ENCODE measurements at regions not wholly inside any gene's neighbourhood (a gene's known extent, or its start where the extent isn't known, plus 50 kb on each side); places are given as distances from the start of the nearest gene placed in this dataset.

- peak; percentile 4 for DNase-seq (ENCODE audit: low read depth, low spot score)
Observed at GRCh38 chr7:20267482-20267881, 50.3 kb upstream of the MACC1 start.

GRCh38 chr7:20268824-20269223 is 51.6 kb upstream of the MACC1 start:
- WGBS (ENCODE audit: insufficient coverage, insufficient read length): no CpG with 5 or more reads among the region's 1 CpG
- Histone ChIP-seq H3K9me3 (ENCODE audit: control insufficient read depth, insufficient read depth, low read length) (no peaks in the 10 kb centered on the region), H3K27me3 (ENCODE audit: control insufficient read depth, insufficient read depth, low read length) (no peaks in the 10 kb centered on the region), H3K4me3 (ENCODE audit: low read length) (no peak overlapping the region), H3K27ac (ENCODE audit: low read length) (no peak overlapping the region), H3K4me1 (ENCODE audit: control insufficient read depth, insufficient read depth, low read length) (peaks cover 1% of the 10 kb centered on the region; the same call in 1 of the 2 replicates), H3K36me3 (ENCODE audit: control insufficient read depth, insufficient read depth, low read length) (no peaks in the 10 kb centered on the region)
- no peak for DNase-seq (ENCODE audit: low read depth, low spot score)

More at GRCh38 chr7:20267482-20267881, 50.3 kb upstream of the MACC1 start:
- H3K4me3 ChIP-seq (ENCODE audit: low read length): no peak overlapping the region
- no peaks in the 10 kb centered on the region for H3K9me3 ChIP-seq (ENCODE audit: control insufficient read depth, insufficient read depth, low read length)
- no peak overlapping the region for H3K27ac ChIP-seq (ENCODE audit: low read length)
- WGBS (ENCODE audit: insufficient coverage, insufficient read length): no CpG with 5 or more reads among the region's 4 CpGs
- peaks cover 1% of the 10 kb centered on the region; the same call in 1 of the 2 replicates for H3K4me1 ChIP-seq (ENCODE audit: control insufficient read depth, insufficient read depth, low read length)
- H3K36me3 ChIP-seq (ENCODE audit: control insufficient read depth, insufficient read depth, low read length): no peaks in the 10 kb centered on the region
- no peaks in the 10 kb centered on the region for H3K27me3 ChIP-seq (ENCODE audit: control insufficient read depth, insufficient read depth, low read length)

GRCh38 chr7:20269726-20270125 is 52.5 kb upstream of the MACC1 start:
- H3K4me1 ChIP-seq (ENCODE audit: control insufficient read depth, insufficient read depth, low read length): peaks cover 1% of the 10 kb centered on the region; the same call in 1 of the 2 replicates
- DNase-seq (ENCODE audit: low read depth, low spot score): no peak
- no peaks in the 10 kb centered on the region for H3K9me3 ChIP-seq (ENCODE audit: control insufficient read depth, insufficient read depth, low read length)
- H3K27ac ChIP-seq (ENCODE audit: low read length): no peak overlapping the region
- H3K4me3 ChIP-seq (ENCODE audit: low read length): no peak overlapping the region
- H3K36me3 ChIP-seq (ENCODE audit: control insufficient read depth, insufficient read depth, low read length): no peaks in the 10 kb centered on the region
- H3K27me3 ChIP-seq (ENCODE audit: control insufficient read depth, insufficient read depth, low read length): no peaks in the 10 kb centered on the region

- DNase-seq (ENCODE audit: low read depth, low spot score): no peak
- H3K27ac ChIP-seq (ENCODE audit: low read length): no peak overlapping the region
- H3K36me3 ChIP-seq (ENCODE audit: control insufficient read depth, insufficient read depth, low read length): no peaks in the 10 kb centered on the region
- H3K27me3 ChIP-seq (ENCODE audit: control insufficient read depth, insufficient read depth, low read length): no peaks in the 10 kb centered on the region
- no peaks in the 10 kb centered on the region for H3K9me3 ChIP-seq (ENCODE audit: control insufficient read depth, insufficient read depth, low read length)
- no peak overlapping the region for H3K4me3 ChIP-seq (ENCODE audit: low read length)
- peaks cover 1% of the 10 kb centered on the region; the same call in 1 of the 2 replicates for H3K4me1 ChIP-seq (ENCODE audit: control insufficient read depth, insufficient read depth, low read length)
- WGBS (ENCODE audit: insufficient coverage, insufficient read length): 100% methylated on average over 2 of the region's 2 CpGs
Observed at GRCh38 chr7:20270371-20270770, 53.2 kb upstream of the MACC1 start.

- WGBS (ENCODE audit: insufficient coverage, insufficient read length): no CpG with 5 or more reads among the region's 2 CpGs
- Histone ChIP-seq H3K4me1 (ENCODE audit: control insufficient read depth, insufficient read depth, low read length) (peaks cover 1% of the 10 kb centered on the region; the same call in 1 of the 2 replicates), H3K36me3 (ENCODE audit: control insufficient read depth, insufficient read depth, low read length) (no peaks in the 10 kb centered on the region), H3K4me3 (ENCODE audit: low read length) (no peak overlapping the region), H3K27ac (ENCODE audit: low read length) (no peak overlapping the region), H3K9me3 (ENCODE audit: control insufficient read depth, insufficient read depth, low read length) (no peaks in the 10 kb centered on the region), H3K27me3 (ENCODE audit: control insufficient read depth, insufficient read depth, low read length) (no peaks in the 10 kb centered on the region)
- DNase-seq (ENCODE audit: low read depth, low spot score): no peak
Observed at GRCh38 chr7:20270867-20271266, 53.7 kb upstream of the MACC1 start.

- H3K27ac ChIP-seq (ENCODE audit: low read length): no peak overlapping the region
- H3K36me3 ChIP-seq (ENCODE audit: control insufficient read depth, insufficient read depth, low read length): no peaks in the 10 kb centered on the region
- H3K4me3 ChIP-seq (ENCODE audit: low read length): no peak overlapping the region
- WGBS (ENCODE audit: insufficient coverage, insufficient read length): no CpG with 5 or more reads among the region's 1 CpG
- H3K27me3 ChIP-seq (ENCODE audit: control insufficient read depth, insufficient read depth, low read length): no peaks in the 10 kb centered on the region
- H3K9me3 ChIP-seq (ENCODE audit: control insufficient read depth, insufficient read depth, low read length): no peaks in the 10 kb centered on the region
- no peaks in the 10 kb centered on the region for H3K4me1 ChIP-seq (ENCODE audit: control insufficient read depth, insufficient read depth, low read length)
- DNase-seq (ENCODE audit: low read depth, low spot score): no peak
Observed at GRCh38 chr7:20275637-20276036, 55.1 kb upstream of the ITGB8 start.

- H3K27me3 ChIP-seq (ENCODE audit: control insufficient read depth, insufficient read depth, low read length): no peaks in the 10 kb centered on the region
- no peaks in the 10 kb centered on the region for H3K4me1 ChIP-seq (ENCODE audit: control insufficient read depth, insufficient read depth, low read length)
- H3K9me3 ChIP-seq (ENCODE audit: control insufficient read depth, insufficient read depth, low read length): no peaks in the 10 kb centered on the region
- WGBS (ENCODE audit: insufficient coverage, insufficient read length): no CpG with 5 or more reads among the region's 2 CpGs
- no peaks in the 10 kb centered on the region for H3K36me3 ChIP-seq (ENCODE audit: control insufficient read depth, insufficient read depth, low read length)
- H3K4me3 ChIP-seq (ENCODE audit: low read length): no peak overlapping the region
- H3K27ac ChIP-seq (ENCODE audit: low read length): no peak overlapping the region
- no peak for DNase-seq (ENCODE audit: low read depth, low spot score)
Observed at GRCh38 chr7:20276705-20277472, 53.8 kb upstream of the ITGB8 start.

GRCh38 chr7:20279979-20280378 is 50.7 kb upstream of the ITGB8 start:
- Histone ChIP-seq H3K27me3 (ENCODE audit: control insufficient read depth, insufficient read depth, low read length) (no peaks in the 10 kb centered on the region), H3K4me3 (ENCODE audit: low read length) (no peak overlapping the region), H3K36me3 (ENCODE audit: control insufficient read depth, insufficient read depth, low read length) (no peaks in the 10 kb centered on the region), H3K4me1 (ENCODE audit: control insufficient read depth, insufficient read depth, low read length) (no peaks in the 10 kb centered on the region), H3K27ac (ENCODE audit: low read length) (no peak overlapping the region), H3K9me3 (ENCODE audit: control insufficient read depth, insufficient read depth, low read length) (no peaks in the 10 kb centered on the region)
- no peak for DNase-seq (ENCODE audit: low read depth, low spot score)
- no CpG with 5 or more reads among the region's 4 CpGs for WGBS (ENCODE audit: insufficient coverage, insufficient read length)

GRCh38 chr7:20280475-20281351 is 50.0 kb upstream of the ITGB8 start:
- WGBS (ENCODE audit: insufficient coverage, insufficient read length): 100% methylated on average over 3 of the region's 8 CpGs
- H3K36me3 ChIP-seq (ENCODE audit: control insufficient read depth, insufficient read depth, low read length): no peaks in the 10 kb centered on the region
- H3K27me3 ChIP-seq (ENCODE audit: control insufficient read depth, insufficient read depth, low read length): no peaks in the 10 kb centered on the region
- H3K27ac ChIP-seq (ENCODE audit: low read length): no peak overlapping the region
- no peaks in the 10 kb centered on the region for H3K9me3 ChIP-seq (ENCODE audit: control insufficient read depth, insufficient read depth, low read length)
- H3K4me3 ChIP-seq (ENCODE audit: low read length): no peak overlapping the region
- no peaks in the 10 kb centered on the region for H3K4me1 ChIP-seq (ENCODE audit: control insufficient read depth, insufficient read depth, low read length)
- no peak for DNase-seq (ENCODE audit: low read depth, low spot score)
